NCI-H1048 (cell line): ENCODE measurements at regions not wholly inside any gene's neighbourhood (a gene's known extent, or its start where the extent isn't known, plus 50 kb on each side); places are given as distances from the start of the nearest gene placed in this dataset.
"Not testable (repeated sequence)": the region's sequence is repeated elsewhere in the genome, so short reads cannot be mapped to it uniquely, and the experiment has no call there.

Experiments used
- DNase-seq: peaks from one replicate; lab custom pipeline; 2025; lab: John Stamatoyannopoulos, UW

- no peak for DNase-seq
These were observed 100.0 kb upstream of the EDEM3 start for GRCh38 chr1:184854496-184855140.

- no peak for DNase-seq
These were observed 99.4 kb upstream of the EDEM3 start for GRCh38 chr1:184854036-184854435.

- DNase-seq: no peak
These were observed 97.4 kb upstream of the EDEM3 start for GRCh38 chr1:184851822-184852746.

GRCh38 chr1:184843732-184844495 is 89.3 kb upstream of the EDEM3 start:
- no peak for DNase-seq

GRCh38 chr1:184840596-184840995 is 85.9 kb upstream of the EDEM3 start:
- DNase-seq: no peak

GRCh38 chr1:184838504-184838951 is 83.9 kb upstream of the EDEM3 start:
- DNase-seq: no peak

- no peak for DNase-seq
These were observed 82.6 kb upstream of the EDEM3 start for GRCh38 chr1:184836934-184837895.

- no peak for DNase-seq
These were observed 81.5 kb upstream of the EDEM3 start for GRCh38 chr1:184836141-184836540.

GRCh38 chr1:184833994-184834393 is 79.3 kb upstream of the EDEM3 start:
- not testable (repeated sequence) for DNase-seq

DNA sequence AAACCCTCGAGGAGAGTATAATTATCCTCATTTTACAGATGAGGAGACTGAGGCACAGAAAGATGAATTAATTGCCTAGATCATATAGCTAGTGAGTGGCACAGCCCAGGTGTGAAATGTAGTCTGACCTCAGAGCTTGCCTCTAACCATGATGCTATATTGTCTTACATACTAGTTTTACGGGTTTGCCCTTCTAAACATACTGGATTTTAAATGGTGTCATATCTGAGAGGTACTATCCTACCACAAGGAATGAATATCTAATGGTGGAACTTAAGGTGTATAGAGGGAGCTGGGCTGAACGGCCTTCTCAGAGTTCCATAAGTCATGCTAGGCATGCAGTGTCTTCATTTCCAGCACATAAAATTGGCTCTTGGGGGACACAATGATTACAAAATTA is 77.9 kb upstream of the EDEM3 start:
- no peak for DNase-seq

DNA sequence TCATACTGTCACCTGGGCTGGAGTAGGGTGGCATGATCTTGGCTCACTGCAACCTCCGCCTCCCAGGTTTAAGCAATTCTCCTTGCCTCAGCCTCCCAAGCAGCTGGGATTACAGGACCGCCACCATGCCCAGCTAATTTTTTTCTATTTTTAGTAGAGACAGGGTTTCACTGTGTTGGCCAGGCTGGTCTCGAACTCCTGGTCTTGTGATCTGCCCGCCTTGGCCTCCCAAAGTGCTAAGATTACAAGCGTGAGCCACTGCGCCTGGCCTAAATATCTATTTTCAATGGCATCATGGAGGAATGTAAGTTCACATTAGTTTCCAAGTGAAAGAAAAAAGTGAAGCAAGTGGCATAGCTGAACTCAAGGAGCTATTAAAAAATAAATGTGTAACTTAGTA is 74.8 kb upstream of the EDEM3 start:
- not testable (repeated sequence) for DNase-seq

DNA sequence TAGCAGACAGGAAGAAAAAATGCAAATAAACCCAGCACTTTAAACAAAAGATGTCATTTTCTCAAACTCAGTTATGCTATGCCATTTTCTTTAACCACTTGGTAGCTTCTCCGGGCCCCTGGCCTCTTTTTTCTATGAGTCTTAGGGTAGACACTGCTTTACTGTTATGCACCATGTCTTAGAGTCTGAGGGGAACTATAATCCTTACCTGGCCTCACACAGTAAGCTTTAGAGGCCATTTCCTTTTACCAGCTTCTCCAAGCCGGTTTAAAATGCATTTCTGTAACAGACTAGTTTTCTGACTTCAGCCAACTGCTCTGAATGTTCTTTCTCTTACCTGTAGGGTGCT is 73.7 kb upstream of the EDEM3 start:
- DNase-seq: no peak

DNA sequence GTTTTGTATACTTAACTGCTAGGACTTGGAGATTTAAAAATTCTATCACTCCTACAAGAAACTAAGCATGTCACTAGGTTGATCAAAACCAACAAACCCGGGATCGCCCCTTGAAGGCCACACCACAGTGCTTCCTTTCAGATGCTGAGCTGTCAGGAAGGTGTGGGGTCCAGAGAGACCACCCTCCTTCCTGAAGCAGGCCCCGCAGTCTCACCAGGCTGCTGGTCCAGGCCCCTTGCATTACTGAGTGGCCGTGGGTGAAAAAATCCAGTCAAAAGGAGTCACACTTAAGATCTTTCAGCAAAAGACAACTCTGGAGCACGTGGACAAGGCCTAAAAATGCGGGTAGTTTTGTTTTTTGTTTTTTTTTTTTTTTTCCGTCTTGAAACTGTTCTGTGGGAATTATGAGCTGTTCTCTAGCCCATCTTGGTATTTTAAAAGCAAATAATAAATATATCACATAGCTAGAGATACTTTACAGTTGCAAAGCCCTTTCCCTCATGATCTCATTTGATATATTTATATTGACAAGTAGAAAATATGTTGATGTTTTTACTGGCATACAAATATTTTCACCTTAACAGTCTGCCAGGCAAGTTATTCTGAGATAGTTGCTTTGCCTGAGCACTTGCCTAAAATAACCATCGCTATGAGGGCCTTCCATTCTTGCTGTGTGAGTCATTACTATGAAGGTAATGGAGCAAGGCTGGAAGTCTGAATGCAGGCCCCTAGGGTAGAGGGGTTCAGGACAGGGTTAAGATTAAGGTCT is 73.1 kb upstream of the EDEM3 start:
- no peak for DNase-seq

- DNase-seq: no peak
These were observed 71.3 kb upstream of the EDEM3 start for GRCh38 chr1:184826001-184826400.

DNA sequence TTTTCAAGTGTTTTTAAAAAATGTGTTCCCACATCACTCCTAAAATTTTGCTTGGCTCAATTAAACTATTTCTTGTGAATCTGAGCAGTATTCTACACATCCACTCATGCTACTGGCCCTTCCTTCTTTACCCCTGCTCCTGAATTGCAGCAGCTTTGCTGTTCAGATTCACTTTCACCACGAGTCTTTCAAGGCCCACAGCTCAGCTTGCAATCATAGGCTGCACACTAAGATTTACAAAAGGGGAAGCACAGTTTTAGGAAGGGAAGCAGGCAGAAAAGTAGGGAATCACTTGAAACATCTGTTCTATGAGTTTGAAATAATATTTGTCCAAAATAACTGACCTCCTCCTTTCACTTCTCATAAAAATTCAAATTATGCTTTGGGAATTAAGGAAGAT is 70.9 kb upstream of the EDEM3 start:
- DNase-seq: no peak

GRCh38 chr1:184824691-184825323 is 70.1 kb upstream of the EDEM3 start:
- no peak for DNase-seq

DNA sequence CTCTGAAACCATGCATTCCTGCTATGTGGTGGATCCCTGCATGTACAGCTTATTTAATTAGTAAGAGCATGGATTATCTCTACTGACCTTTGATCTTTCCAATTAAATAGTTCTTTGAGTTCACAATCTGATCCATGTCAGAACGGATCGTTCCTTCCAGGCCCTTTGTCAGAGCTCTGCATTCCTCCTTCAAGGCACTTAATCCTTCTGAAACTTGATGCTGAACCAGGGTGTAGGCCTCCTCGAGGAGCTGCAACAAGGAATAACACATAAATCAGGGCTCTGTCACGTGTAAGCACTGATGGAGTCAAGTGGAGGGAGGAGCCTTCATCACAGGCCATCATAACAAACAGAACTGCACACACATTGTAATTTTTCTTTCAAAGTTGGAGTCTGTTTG is 68.4 kb upstream of the EDEM3 start:
- DNase-seq: no peak

GRCh38 chr1:184822267-184822666 is 67.6 kb upstream of the EDEM3 start:
- no peak for DNase-seq

GRCh38 chr1:184821658-184822057 is 67.0 kb upstream of the EDEM3 start:
- DNase-seq: no peak

DNA sequence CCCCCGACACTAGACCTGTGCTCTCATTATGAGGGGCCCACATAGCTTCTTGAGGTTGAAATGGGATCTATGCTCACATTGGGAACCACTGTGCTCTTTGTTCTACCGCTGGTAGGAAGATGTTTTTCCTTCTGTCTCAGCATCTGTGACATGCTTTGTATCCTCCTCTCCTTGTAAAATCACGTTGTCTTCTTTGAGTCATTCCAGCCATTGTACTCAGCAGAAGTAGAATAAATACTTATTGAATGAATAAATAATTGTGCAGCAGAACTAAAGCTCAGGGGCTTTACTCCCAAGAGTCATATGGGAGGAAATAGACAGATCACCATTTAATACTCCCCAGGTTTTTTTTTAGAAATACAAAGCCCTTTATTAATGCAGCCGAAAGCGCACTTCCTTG is 66.3 kb upstream of the EDEM3 start:
- no peak for DNase-seq
